CD4-positive, CD25-positive, alpha-beta regulatory T cell (primary cell): ENCODE measurements at regions not wholly inside any gene's neighbourhood (a gene's known extent, or its start where the extent isn't known, plus 50 kb on each side); places are given as distances from the start of the nearest gene placed in this dataset.
A peak's percentile ranks its signal among the peaks of the same experiment; 100 is the strongest.

Experiments
- ATAC-seq, 2 donors: fragments of 150-1000 bp; cut with Tn5 transposase; one replicate each; pipeline ENCODE4 v1.10.0; 2021; ENCODE audit warnings: low read depth in 2 of 2, moderate number of reproducible peaks in 2 of 2, moderate library complexity in 1 of 2
- DNase-seq, 3 donors: peaks; one replicate each; pipeline versions ENCODE4 v3.0.0 to v3.0.0-alpha.2; 2012 to 2022; ENCODE audit warnings: mixed read lengths in 1 of 3
- H3K27ac ChIP-seq: one replicate; pipeline ENCODE4 v1.7.0; 2013; ENCODE audit warnings: mild to moderate bottlenecking, low read length; ENCODE audit not compliant: insufficient read depth, poor library complexity, severe bottlenecking
- H3K27me3 ChIP-seq: one replicate; pipeline ENCODE4 v1.7.0; 2013; ENCODE audit warnings: low read length; ENCODE audit not compliant: control insufficient read depth, insufficient read depth
- H3K36me3 ChIP-seq: one replicate; pipeline ENCODE4 v1.7.0; 2013; ENCODE audit warnings: mild to moderate bottlenecking, low read length, moderate library complexity; ENCODE audit not compliant: control insufficient read depth, insufficient read depth
- H3K4me1 ChIP-seq: 2 replicates; pipeline ENCODE4 v1.7.0; 2013; ENCODE audit warnings: mild to moderate bottlenecking, low read length; ENCODE audit not compliant: insufficient read depth, control insufficient read depth, poor library complexity, severe bottlenecking
- H3K4me3 ChIP-seq: one replicate; pipeline ENCODE4 v1.7.0; 2013; ENCODE audit warnings: low read depth, mild to moderate bottlenecking, low read length, moderate library complexity
- H3K9me3 ChIP-seq, 2 experiments: 1 replicate in 1 of 2; 2 replicates in 1 of 2; pipeline ENCODE4 v1.7.0; 2013; ENCODE audit warnings: low read length in 2 of 2, mild to moderate bottlenecking in 1 of 2, moderate library complexity in 1 of 2; ENCODE audit not compliant: control insufficient read depth in 2 of 2
- H3K27ac Mint-ChIP-seq, 3 donors: one replicate each; pipeline ENCODE4 v1.8.0; 2020 to 2022; ENCODE audit warnings: mild to moderate bottlenecking in 3 of 3, mixed read lengths in 3 of 3, moderate library complexity in 2 of 3
- H3K27me3 Mint-ChIP-seq: one replicate; pipeline ENCODE4 v1.8.0; 2022; ENCODE audit warnings: mild to moderate bottlenecking, mixed read lengths
- H3K36me3 Mint-ChIP-seq: one replicate; pipeline ENCODE4 v1.8.0; 2020; ENCODE audit warnings: mixed read lengths
- H3K4me1 Mint-ChIP-seq, 4 donors: one replicate each; pipeline ENCODE4 v1.8.0; 2020 to 2022; ENCODE audit warnings: mixed read lengths in 4 of 4, mild to moderate bottlenecking in 1 of 4
- H3K4me3 Mint-ChIP-seq, 4 donors: one replicate each; pipeline ENCODE4 v1.8.0; 2020 to 2022; ENCODE audit warnings: mild to moderate bottlenecking in 4 of 4, mixed read lengths in 4 of 4, moderate library complexity in 3 of 4
- H3K9me3 Mint-ChIP-seq, 7 donors: one replicate each; pipeline ENCODE4 v1.8.0; 2020 to 2022; ENCODE audit warnings: mixed read lengths in 7 of 7, mild to moderate bottlenecking in 3 of 7, moderate library complexity in 2 of 7

DNA sequence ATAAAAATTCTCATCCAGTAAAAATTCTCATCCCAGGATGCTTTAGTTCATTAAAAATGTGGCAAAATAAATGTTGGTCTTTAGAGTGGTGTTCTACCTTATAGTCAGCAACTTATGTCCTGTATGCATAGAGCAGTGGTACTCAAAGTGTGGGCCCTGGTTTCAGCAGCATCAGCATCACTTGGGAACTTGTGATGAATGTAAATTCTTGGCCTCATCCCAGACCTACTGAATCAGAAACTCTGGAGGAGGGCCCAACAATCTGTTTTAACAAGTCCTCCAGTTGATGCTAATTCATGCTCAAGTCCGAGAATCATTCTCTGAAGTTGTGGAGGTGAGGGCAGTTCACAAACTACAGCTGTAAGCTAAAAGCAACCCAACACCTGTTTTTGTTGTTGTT lies 307.3 kb upstream of the SATB1 start:
- no peaks in the 10 kb centered on the region for H3K9me3 Mint-ChIP-seq
- H3K27ac ChIP-seq, result no peak overlapping the region
- no peaks in the 10 kb centered on the region for H3K27me3 ChIP-seq
- H3K4me3 ChIP-seq, result no peak overlapping the region
- H3K9me3 ChIP-seq, result no peaks in the 10 kb centered on the region
- no peaks in the 10 kb centered on the region for H3K36me3 Mint-ChIP-seq
- peaks cover under 1 to 26% (median 15%) of the 10 kb centered on the region in 4 donors for H3K4me1 Mint-ChIP-seq
- no peak overlapping the region for H3K4me3 Mint-ChIP-seq
- H3K27ac Mint-ChIP-seq, result peak overlapping the region in 1 of 3 donors; percentile 15
- H3K27me3 Mint-ChIP-seq, result no peaks in the 10 kb centered on the region
- H3K36me3 ChIP-seq, result no peaks in the 10 kb centered on the region
- no peaks in the 10 kb centered on the region for H3K4me1 ChIP-seq
- DNase-seq (no peak), ATAC-seq (no peak)

DNA sequence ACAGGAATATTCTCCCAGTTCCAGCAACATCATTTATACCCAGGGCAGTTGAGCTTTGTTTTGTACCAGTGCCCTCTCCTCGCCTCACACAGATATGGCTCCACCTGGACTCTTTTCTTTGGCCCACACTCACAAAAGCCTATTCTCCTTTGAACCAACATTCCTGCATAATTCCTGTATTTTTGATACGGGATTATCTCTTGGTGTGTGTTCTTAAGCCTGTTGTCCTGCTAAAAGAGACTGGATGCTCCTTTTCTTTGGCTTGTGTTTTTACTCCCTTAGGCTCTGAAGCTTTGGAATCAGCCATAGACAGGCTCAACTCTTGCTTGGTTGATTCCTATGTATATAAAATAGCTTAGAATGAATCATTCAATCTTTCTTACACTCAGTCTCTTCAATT lies 305.4 kb upstream of the SATB1 start:
- peak in 1 of 2 donors; percentile 43 for ATAC-seq

DNA sequence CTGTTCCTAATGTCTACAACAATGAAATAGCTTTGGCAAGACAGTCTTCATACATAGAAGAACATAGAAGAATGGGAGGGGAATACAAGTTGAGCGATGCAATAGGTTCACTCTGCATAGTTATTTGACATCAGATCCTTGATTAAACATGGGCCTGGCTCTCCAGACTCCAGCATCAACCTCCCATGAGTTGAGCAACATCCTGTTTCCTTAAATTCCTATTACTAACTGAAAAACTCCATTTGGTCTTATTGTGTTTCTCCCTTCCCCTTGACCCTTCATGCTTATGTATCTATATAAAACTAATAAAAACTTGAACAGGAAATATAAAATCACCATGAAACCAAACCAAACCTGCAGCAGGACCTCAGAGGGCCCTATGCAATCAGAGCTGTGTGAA lies 304.5 kb upstream of the SATB1 start:
- Mint-ChIP-seq H3K36me3 (no peaks in the 10 kb centered on the region), H3K4me1 (peaks cover 25 to 51% (median 38%) of the 10 kb centered on the region in 4 donors)
- no peak for DNase-seq

More for the DNA sequence above, 305.4 kb upstream of the SATB1 start:
- peak overlapping the region; percentile 38 to 65 (median 44) for H3K27ac Mint-ChIP-seq
- no peak for DNase-seq
- H3K4me3 Mint-ChIP-seq, result no peak overlapping the region
- no peaks in the 10 kb centered on the region for H3K36me3 Mint-ChIP-seq
- H3K4me1 Mint-ChIP-seq, result peaks cover 17 to 43% (median 31%) of the 10 kb centered on the region in 4 donors
- no peaks in the 10 kb centered on the region for H3K9me3 Mint-ChIP-seq
- no peak overlapping the region for H3K4me3 ChIP-seq
- H3K27me3 ChIP-seq, result no peaks in the 10 kb centered on the region
- H3K9me3 ChIP-seq, result no peaks in the 10 kb centered on the region
- H3K4me1 ChIP-seq, result peaks cover 15% of the 10 kb centered on the region
- H3K27ac ChIP-seq, result no peak overlapping the region
- H3K36me3 ChIP-seq, result no peaks in the 10 kb centered on the region
- H3K27me3 Mint-ChIP-seq, result no peaks in the 10 kb centered on the region

DNA sequence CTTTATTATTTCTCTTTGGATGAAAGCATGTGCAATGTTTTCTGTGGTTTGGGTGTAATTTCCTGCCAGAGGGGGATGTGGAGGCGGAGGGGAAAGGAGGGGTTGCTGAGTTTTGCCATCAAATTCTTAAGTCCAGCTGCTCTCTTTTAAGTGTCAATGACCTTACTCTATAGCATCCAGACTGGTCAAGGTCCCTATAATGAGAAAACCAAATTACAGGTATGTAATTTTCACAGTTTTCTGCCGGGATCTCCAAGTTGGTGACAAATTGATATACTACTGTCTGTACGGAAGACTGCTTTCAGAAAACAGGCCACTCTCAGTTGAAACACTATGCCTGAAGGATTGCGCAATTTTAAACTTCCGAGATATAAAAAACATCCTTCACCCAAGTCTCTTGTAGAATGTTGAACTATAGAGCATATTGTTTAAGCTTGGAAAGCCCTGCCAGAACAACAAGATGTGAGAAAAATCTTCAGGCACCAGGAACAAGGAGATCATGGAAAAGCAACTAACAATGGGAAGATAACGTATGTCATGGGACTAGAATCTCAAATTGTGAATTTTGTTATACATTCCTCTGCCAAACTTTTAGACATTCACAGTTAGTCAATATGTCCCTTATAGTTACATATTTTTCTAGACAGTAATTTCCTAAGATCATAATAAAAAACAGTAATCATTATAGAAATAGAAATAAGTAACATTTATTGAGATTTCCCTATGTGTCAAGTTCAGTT lies 300.7 kb upstream of the SATB1 start:
- Mint-ChIP-seq H3K36me3 (no peaks in the 10 kb centered on the region), H3K9me3 (no peaks in the 10 kb centered on the region), H3K4me1 (peaks cover 37 to 62% (median 43%) of the 10 kb centered on the region in 4 donors), H3K27ac (peak overlapping the region; percentile 80 to 97 (median 92)), H3K4me3 (peak overlapping the region; percentile 4 to 74 (median 47)), H3K27me3 (no peaks in the 10 kb centered on the region)
- H3K36me3 ChIP-seq, result no peaks in the 10 kb centered on the region
- no peaks in the 10 kb centered on the region for H3K27me3 ChIP-seq
- H3K9me3 ChIP-seq, result no peaks in the 10 kb centered on the region
- peaks cover 36% of the 10 kb centered on the region for H3K4me1 ChIP-seq
- ATAC-seq (peak in 1 of 2 donors; percentile 47), DNase-seq (peak in 2 of 3 donors; percentile 34 to 72)
- peak overlapping the region; percentile 67 for H3K4me3 ChIP-seq
- peak overlapping the region; percentile 27 for H3K27ac ChIP-seq

More for the DNA sequence above, 304.5 kb upstream of the SATB1 start:
- Mint-ChIP-seq H3K27ac (peak overlapping the region in 1 of 3 donors; percentile 70), H3K9me3 (no peaks in the 10 kb centered on the region), H3K27me3 (no peaks in the 10 kb centered on the region), H3K4me3 (no peak overlapping the region)
- Histone ChIP-seq H3K27me3 (no peaks in the 10 kb centered on the region), H3K9me3 (no peaks in the 10 kb centered on the region), H3K27ac (no peak overlapping the region), H3K4me1 (peaks cover 23% of the 10 kb centered on the region), H3K36me3 (no peaks in the 10 kb centered on the region), H3K4me3 (no peak overlapping the region)
- ATAC-seq, result no peak

DNA sequence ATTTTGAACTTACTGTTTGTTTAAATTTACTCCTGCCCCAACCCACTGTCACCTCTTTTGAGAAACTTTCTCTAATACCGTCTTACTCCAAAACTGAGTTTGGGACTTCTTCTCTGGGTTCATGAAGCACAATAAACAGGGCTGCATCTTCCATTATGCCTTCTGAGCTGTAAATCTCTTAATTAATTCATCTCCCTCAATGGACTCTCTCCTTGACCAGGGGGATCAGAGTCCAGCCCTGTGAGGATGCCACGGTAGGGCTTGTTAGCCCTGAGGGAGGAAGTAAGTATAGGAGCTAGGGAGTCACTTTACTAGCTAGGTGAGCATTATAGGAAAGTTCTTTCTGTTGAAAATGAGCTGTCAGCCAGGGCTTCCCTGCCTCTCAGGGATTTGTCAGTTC lies 299.3 kb upstream of the SATB1 start:
- no peak overlapping the region for H3K4me3 ChIP-seq
- peak overlapping the region in 3 of 4 donors; percentile 1 to 70 (median 42) for H3K4me3 Mint-ChIP-seq

DNA sequence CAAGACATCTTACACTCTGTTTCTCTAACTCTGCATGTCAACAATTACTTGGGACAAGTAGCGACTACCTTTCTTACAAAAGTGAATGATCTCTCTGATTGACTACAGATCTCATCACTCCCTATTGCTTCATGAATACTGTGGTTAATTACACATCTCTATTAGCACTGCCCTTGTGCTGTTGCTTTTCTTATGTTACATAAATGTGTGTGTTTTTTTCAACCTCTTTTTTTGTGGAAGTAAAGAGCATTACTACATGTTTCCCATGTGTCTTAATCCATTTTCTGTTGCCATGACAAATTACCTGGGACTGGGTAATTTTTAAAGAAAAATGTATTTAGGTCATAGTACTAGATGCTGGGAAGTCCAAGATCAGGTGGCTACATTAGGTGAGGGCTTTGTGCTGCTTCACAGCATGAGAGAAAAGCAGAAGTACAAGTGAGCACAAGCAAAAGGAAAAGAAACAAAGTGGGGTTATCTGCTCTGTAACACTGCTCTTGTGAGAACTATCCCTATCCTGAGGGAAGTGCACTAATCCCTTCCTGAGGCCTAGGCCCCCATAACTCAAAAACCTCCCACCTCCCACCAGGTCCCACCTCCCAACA lies 298.2 kb upstream of the SATB1 start:
- no peak overlapping the region for H3K4me3 Mint-ChIP-seq
- no peaks in the 10 kb centered on the region for H3K36me3 ChIP-seq
- no peak for DNase-seq
- no peak overlapping the region for H3K27ac ChIP-seq
- peaks cover 36% of the 10 kb centered on the region for H3K4me1 ChIP-seq
- H3K4me3 ChIP-seq, result no peak overlapping the region
- H3K27ac Mint-ChIP-seq, result peak overlapping the region; percentile 80 to 92 (median 84)
- no peaks in the 10 kb centered on the region for H3K27me3 ChIP-seq
- H3K36me3 Mint-ChIP-seq, result no peaks in the 10 kb centered on the region
- H3K9me3 Mint-ChIP-seq, result no peaks in the 10 kb centered on the region
- H3K4me1 Mint-ChIP-seq, result peaks cover 32 to 60% (median 40%) of the 10 kb centered on the region in 4 donors
- H3K27me3 Mint-ChIP-seq, result no peaks in the 10 kb centered on the region
- H3K9me3 ChIP-seq, result no peaks in the 10 kb centered on the region
- no peak for ATAC-seq

More for the DNA sequence above, 299.3 kb upstream of the SATB1 start:
- ATAC-seq, result no peak
- H3K27me3 ChIP-seq, result no peaks in the 10 kb centered on the region
- DNase-seq, result no peak
- peaks cover 36% of the 10 kb centered on the region for H3K4me1 ChIP-seq
- peak overlapping the region; percentile 7 for H3K27ac ChIP-seq
- Mint-ChIP-seq H3K4me1 (peaks cover 32 to 53% (median 38%) of the 10 kb centered on the region in 4 donors), H3K36me3 (no peaks in the 10 kb centered on the region), H3K27me3 (no peaks in the 10 kb centered on the region), H3K9me3 (no peaks in the 10 kb centered on the region), H3K27ac (peak overlapping the region; percentile 80 to 97 (median 92))
- H3K36me3 ChIP-seq, result no peaks in the 10 kb centered on the region
- H3K9me3 ChIP-seq, result no peaks in the 10 kb centered on the region

DNA sequence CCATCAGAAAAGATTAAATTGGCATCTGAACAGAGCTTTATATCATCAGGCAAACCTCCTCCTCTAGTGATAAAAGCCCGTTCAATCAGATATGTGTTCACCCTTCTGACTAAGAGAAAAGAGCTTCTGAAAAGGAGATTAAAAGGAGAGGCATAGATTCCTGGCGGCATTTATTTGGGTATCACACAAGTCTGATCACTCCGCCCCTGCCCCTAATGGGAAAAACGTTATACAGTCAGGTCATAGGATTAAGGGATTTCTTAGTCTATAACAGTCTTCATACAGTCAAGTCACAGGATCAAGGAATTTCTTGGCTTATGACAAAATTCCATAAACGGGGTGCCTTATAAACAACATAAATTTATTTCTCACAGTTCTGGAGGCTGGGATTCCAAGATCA lies 295.4 kb upstream of the SATB1 start:
- ATAC-seq, result no peak
- peaks cover 6% of the 10 kb centered on the region for H3K27me3 Mint-ChIP-seq
- no peak for DNase-seq
- no peaks in the 10 kb centered on the region for H3K9me3 ChIP-seq
- peaks cover 30% of the 10 kb centered on the region for H3K4me1 ChIP-seq
- H3K4me1 Mint-ChIP-seq, result peaks cover 23 to 61% (median 44%) of the 10 kb centered on the region in 4 donors
- no peaks in the 10 kb centered on the region for H3K27me3 ChIP-seq
- no peaks in the 10 kb centered on the region for H3K36me3 Mint-ChIP-seq
- no peak overlapping the region for H3K27ac Mint-ChIP-seq
- no peak overlapping the region for H3K4me3 ChIP-seq
- no peak overlapping the region for H3K27ac ChIP-seq
- no peak overlapping the region for H3K4me3 Mint-ChIP-seq
- H3K36me3 ChIP-seq, result no peaks in the 10 kb centered on the region
- H3K9me3 Mint-ChIP-seq, result peaks cover 0 to 8% (median 0%) of the 10 kb centered on the region in 7 donors
